GM12864 (cell line): ENCODE measurements at regions not wholly inside any gene's neighbourhood (a gene's known extent, or its start where the extent isn't known, plus 50 kb on each side); places are given as distances from the start of the nearest gene placed in this dataset.

Experiments used
- DNase-seq: peaks from one replicate; pipeline ENCODE4 v3.0.0-alpha.2; 2011; ENCODE audit warnings: low read depth
- H3K4me3 ChIP-seq: 2 replicates; pipeline ENCODE4 v1.5.1; 2011; ENCODE audit warnings: mild to moderate bottlenecking, low read depth, low read length, control low read depth
- CTCF ChIP-seq: IDR thresholded peaks from 2 replicates; pipeline ENCODE4 v1.5.1; 2011; ENCODE audit warnings: low read depth, mild to moderate bottlenecking, moderate library complexity, low read length, control low read depth, inconsistent platforms; ENCODE audit errors: missing control alignments

- TF ChIP-seq CTCF: no peak
- DNase-seq: no peak
- no peak overlapping the region for H3K4me3 ChIP-seq
These were observed 57.0 kb upstream of the HNRNPA3 start for GRCh38 chr2:177155631-177156030.

GRCh38 chr2:177161741-177162460 is 50.7 kb upstream of the HNRNPA3 start:
- peak; percentile 29 for TF ChIP-seq CTCF
- no peak for DNase-seq
- no peak overlapping the region for H3K4me3 ChIP-seq
